Loucy (cell line): ENCODE measurements at regions not wholly inside any gene's neighbourhood (a gene's known extent, or its start where the extent isn't known, plus 50 kb on each side); places are given as distances from the start of the nearest gene placed in this dataset.
A peak's percentile ranks its signal among the peaks of the same experiment; 100 is the strongest.

ENCODE experiments used
- H2AFZ ChIP-seq: fragments of 200-600 bp; sonication (generic); 2 replicates; pipeline ENCODE4 v1.6.0; 2016; ENCODE audit warnings: antibody characterized with exemption, mild to moderate bottlenecking, low read length, moderate library complexity
- H3F3A ChIP-seq: fragments of 200-600 bp; 2 replicates; pipeline ENCODE4 v1.6.0; 2016; ENCODE audit warnings: antibody characterized with exemption, low read depth, mild to moderate bottlenecking
- H3K27me3 ChIP-seq: fragments of 200-600 bp; sonication (generic); 2 replicates; pipeline ENCODE4 v1.6.1; 2014; ENCODE audit warnings: low read length, mild to moderate bottlenecking; ENCODE audit not compliant: insufficient read depth, poor library complexity, severe bottlenecking
- H3K36me3 ChIP-seq: fragments of 200-600 bp; sonication (generic); 2 replicates; pipeline ENCODE4 v1.6.1; 2016; ENCODE audit warnings: low read length; ENCODE audit not compliant: insufficient read depth
- H3K4me1 ChIP-seq: fragments of 200-600 bp; sonication (generic); 2 replicates; pipeline ENCODE4 v1.5.1; 2014; ENCODE audit warnings: low read length, mild to moderate bottlenecking; ENCODE audit not compliant: insufficient read depth, poor library complexity, severe bottlenecking
- H3K4me2 ChIP-seq: fragments of 200-600 bp; sonication (generic); 2 replicates; pipeline ENCODE4 v1.6.0; 2014; ENCODE audit warnings: antibody characterized with exemption, low read length, low read depth, mild to moderate bottlenecking; ENCODE audit not compliant: poor library complexity, severe bottlenecking
- H3K4me3 ChIP-seq: fragments of 200-600 bp; sonication (generic); 2 replicates; pipeline ENCODE4 v1.5.1; 2014; ENCODE audit warnings: low read length, mild to moderate bottlenecking, mixed read lengths; ENCODE audit not compliant: poor library complexity, severe bottlenecking
- H3K79me2 ChIP-seq: fragments of 200-600 bp; sonication (generic); 2 replicates; pipeline ENCODE4 v1.6.1; 2014; ENCODE audit warnings: low read length; ENCODE audit not compliant: insufficient read depth
- H3K9ac ChIP-seq: fragments of 200-600 bp; sonication (generic); 2 replicates; pipeline ENCODE4 v1.6.0; 2014; ENCODE audit warnings: mild to moderate bottlenecking, low read depth, low read length, moderate library complexity; ENCODE audit not compliant: poor library complexity, severe bottlenecking
- H3K9me2 ChIP-seq: fragments of 200-600 bp; sonication (generic); replicated peaks from 2 replicates; pipeline ENCODE4 v1.6.1; 2016; ENCODE audit warnings: low read depth, low read length, mixed read lengths
- H3K9me3 ChIP-seq: fragments of 200-600 bp; sonication (generic); 2 replicates; pipeline ENCODE4 v1.6.1; 2014; ENCODE audit warnings: mild to moderate bottlenecking, antibody characterized with exemption, low read length, low read depth; ENCODE audit not compliant: insufficient read depth
- H4K20me1 ChIP-seq: fragments of 200-600 bp; sonication (generic); 2 replicates; pipeline ENCODE4 v1.6.0; 2014; ENCODE audit warnings: antibody characterized with exemption, low read length, mild to moderate bottlenecking; ENCODE audit not compliant: insufficient read depth, poor library complexity, severe bottlenecking
- EZH2phosphoT487 ChIP-seq: fragments of 200-600 bp; IDR thresholded peaks from 2 replicates; pipeline ENCODE4 v1.6.1; 2018; ENCODE audit warnings: antibody characterized with exemption, mild to moderate bottlenecking, moderate library complexity, borderline replicate concordance
- TF ChIP-seq, protein P1 (sequence below): fragments of 200-600 bp; sonication (generic); conservative IDR thresholded peaks from 2 replicates; pipeline ENCODE4 v1.5.1; 2014; ENCODE audit warnings: mild to moderate bottlenecking, antibody characterized with exemption, low read length

GRCh38 chr3:13264468-13264795, 155.7 kb downstream of the NUP210 start:
- Histone ChIP-seq H3K36me3 (no peaks in the 10 kb centered on the region), H3K4me1 (peaks cover 26% of the 10 kb centered on the region), H4K20me1 (no peaks in the 10 kb centered on the region), H3K9me3 (no peaks in the 10 kb centered on the region), H2AFZ (no peak overlapping the region), H3K9ac (no peak overlapping the region), H3F3A (peaks cover 4% of the 10 kb centered on the region; the same call in 1 of the 2 replicates), H3K4me2 (no peak overlapping the region), H3K4me3 (no peak overlapping the region), H3K79me2 (no peaks in the 10 kb centered on the region), H3K27me3 (no peaks in the 10 kb centered on the region), H3K9me2 (no peaks in the 10 kb centered on the region)
- TF ChIP-seq, protein P1, sequence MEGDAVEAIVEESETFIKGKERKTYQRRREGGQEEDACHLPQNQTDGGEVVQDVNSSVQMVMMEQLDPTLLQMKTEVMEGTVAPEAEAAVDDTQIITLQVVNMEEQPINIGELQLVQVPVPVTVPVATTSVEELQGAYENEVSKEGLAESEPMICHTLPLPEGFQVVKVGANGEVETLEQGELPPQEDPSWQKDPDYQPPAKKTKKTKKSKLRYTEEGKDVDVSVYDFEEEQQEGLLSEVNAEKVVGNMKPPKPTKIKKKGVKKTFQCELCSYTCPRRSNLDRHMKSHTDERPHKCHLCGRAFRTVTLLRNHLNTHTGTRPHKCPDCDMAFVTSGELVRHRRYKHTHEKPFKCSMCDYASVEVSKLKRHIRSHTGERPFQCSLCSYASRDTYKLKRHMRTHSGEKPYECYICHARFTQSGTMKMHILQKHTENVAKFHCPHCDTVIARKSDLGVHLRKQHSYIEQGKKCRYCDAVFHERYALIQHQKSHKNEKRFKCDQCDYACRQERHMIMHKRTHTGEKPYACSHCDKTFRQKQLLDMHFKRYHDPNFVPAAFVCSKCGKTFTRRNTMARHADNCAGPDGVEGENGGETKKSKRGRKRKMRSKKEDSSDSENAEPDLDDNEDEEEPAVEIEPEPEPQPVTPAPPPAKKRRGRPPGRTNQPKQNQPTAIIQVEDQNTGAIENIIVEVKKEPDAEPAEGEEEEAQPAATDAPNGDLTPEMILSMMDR: no peak

- H2AFZ ChIP-seq: no peak overlapping the region
- peaks cover 28% of the 10 kb centered on the region for H3K4me1 ChIP-seq
- H3K36me3 ChIP-seq: no peaks in the 10 kb centered on the region
- no peaks in the 10 kb centered on the region for H3K79me2 ChIP-seq
- H3K9ac ChIP-seq: no peak overlapping the region
- H3K9me2 ChIP-seq: no peaks in the 10 kb centered on the region
- H3K27me3 ChIP-seq: no peaks in the 10 kb centered on the region
- H3F3A ChIP-seq: peaks cover 4% of the 10 kb centered on the region; the same call in 1 of the 2 replicates
- no peak overlapping the region for H3K4me3 ChIP-seq
- no peak for TF ChIP-seq EZH2phosphoT487
- TF ChIP-seq, protein P1: no peak
- H3K4me2 ChIP-seq: no peak overlapping the region
- no peaks in the 10 kb centered on the region for H4K20me1 ChIP-seq
- H3K9me3 ChIP-seq: no peaks in the 10 kb centered on the region
Observed at GRCh38 chr3:13263770-13264467, 156.2 kb downstream of the NUP210 start.

GRCh38 chr3:13262493-13263211, 157.5 kb downstream of the NUP210 start:
- Histone ChIP-seq H3K79me2 (no peaks in the 10 kb centered on the region), H3K36me3 (no peaks in the 10 kb centered on the region), H3K9ac (peak overlapping the region; percentile 59), H3F3A (peaks cover 4% of the 10 kb centered on the region; the same call in 1 of the 2 replicates), H4K20me1 (no peaks in the 10 kb centered on the region), H3K9me3 (no peaks in the 10 kb centered on the region), H3K27me3 (no peaks in the 10 kb centered on the region), H3K9me2 (no peaks in the 10 kb centered on the region), H2AFZ (peak overlapping the region; percentile 57), H3K4me2 (peak overlapping the region; percentile 71), H3K4me3 (peak overlapping the region; percentile 48), H3K4me1 (peaks cover 28% of the 10 kb centered on the region)
- TF ChIP-seq, protein P1: no peak
